BLaER1 (cell line): ENCODE measurements at regions not wholly inside any gene's neighbourhood (a gene's known extent, or its start where the extent isn't known, plus 50 kb on each side); places are given as distances from the start of the nearest gene placed in this dataset.
A peak's percentile ranks its signal among the peaks of the same experiment; 100 is the strongest.

Experiments
- H3K27ac ChIP-seq: shearing (Covaris generic); formaldehyde crosslinking; 2 replicates; pipeline ENCODE4 v1.8.1; 2022
- H3K27me3 ChIP-seq: shearing (Covaris generic); formaldehyde crosslinking; 2 replicates; pipeline ENCODE4 v1.8.1; 2022
- H3K36me3 ChIP-seq: shearing (Covaris generic); formaldehyde crosslinking; 2 replicates; pipeline ENCODE4 v1.8.1; 2022
- H3K4me1 ChIP-seq: shearing (Covaris generic); formaldehyde crosslinking; 2 replicates; pipeline ENCODE4 v1.8.1; 2022
- H3K4me2 ChIP-seq: shearing (Covaris generic); formaldehyde crosslinking; 2 replicates; pipeline ENCODE4 v1.8.1; 2022
- H3K4me3 ChIP-seq: shearing (Covaris generic); formaldehyde crosslinking; 2 replicates; pipeline ENCODE4 v1.8.1; 2022
- H3K9ac ChIP-seq: shearing (Covaris generic); formaldehyde crosslinking; 2 replicates; pipeline ENCODE4 v1.8.1; 2022
- H3K9me3 ChIP-seq: shearing (Covaris generic); formaldehyde crosslinking; 2 replicates; pipeline ENCODE4 v1.8.1; 2022
- H4K20me1 ChIP-seq: shearing (Covaris generic); formaldehyde crosslinking; 2 replicates; pipeline ENCODE4 v1.8.1; 2022
- Cebpa-rat ChIP-seq: shearing (Covaris generic); IDR thresholded peaks from 2 replicates; pipeline ENCODE4 v1.8.1; 2022

DNA sequence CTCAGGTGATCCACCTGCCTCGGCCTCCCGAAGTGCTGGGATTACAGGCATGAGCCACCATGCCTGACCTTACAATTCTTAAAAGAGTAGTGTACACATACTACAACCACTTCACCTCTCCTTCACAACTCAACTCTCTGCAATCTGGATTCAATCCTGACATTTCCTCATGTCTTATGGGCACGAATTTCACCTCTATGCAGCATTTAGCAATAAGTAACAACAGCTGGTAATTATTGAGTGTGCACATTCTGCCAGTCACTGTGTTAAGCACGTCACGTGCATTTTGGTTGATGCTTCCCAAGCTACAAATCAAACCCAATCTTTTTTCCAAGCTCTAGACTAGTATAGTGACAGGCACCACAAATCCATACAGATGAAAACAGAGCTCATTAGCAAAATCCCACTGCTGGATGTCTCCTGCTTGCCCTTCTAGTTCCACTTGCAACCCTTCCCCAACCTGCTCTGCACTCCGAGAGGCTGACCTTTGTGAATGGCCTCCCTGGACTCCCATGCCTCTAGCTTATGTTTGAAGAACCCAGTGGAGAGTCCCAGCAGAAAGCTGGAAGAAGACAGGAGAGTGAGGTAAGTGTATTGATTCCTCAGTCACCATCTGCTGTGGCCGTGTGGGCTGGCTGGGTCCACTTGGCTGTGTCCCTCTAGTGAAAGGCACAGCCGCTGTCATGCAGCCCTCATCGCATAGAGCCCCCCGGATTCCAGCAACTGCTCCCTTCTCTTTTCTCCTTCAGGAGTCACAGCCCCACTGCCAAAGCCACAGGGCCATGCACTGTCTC, 176.5 kb downstream of the MEX3B start:
- no peak overlapping the region for H3K27ac ChIP-seq
- no peaks in the 10 kb centered on the region for H3K27me3 ChIP-seq
- TF ChIP-seq Cebpa-rat = no peak
- no peaks in the 10 kb centered on the region for H3K9me3 ChIP-seq
- H4K20me1 ChIP-seq = no peaks in the 10 kb centered on the region
- H3K4me3 ChIP-seq = no peak overlapping the region
- no peak overlapping the region for H3K9ac ChIP-seq
- H3K4me2 ChIP-seq = no peak overlapping the region
- H3K4me1 ChIP-seq = peaks cover 20% of the 10 kb centered on the region
- H3K36me3 ChIP-seq = no peaks in the 10 kb centered on the region

DNA sequence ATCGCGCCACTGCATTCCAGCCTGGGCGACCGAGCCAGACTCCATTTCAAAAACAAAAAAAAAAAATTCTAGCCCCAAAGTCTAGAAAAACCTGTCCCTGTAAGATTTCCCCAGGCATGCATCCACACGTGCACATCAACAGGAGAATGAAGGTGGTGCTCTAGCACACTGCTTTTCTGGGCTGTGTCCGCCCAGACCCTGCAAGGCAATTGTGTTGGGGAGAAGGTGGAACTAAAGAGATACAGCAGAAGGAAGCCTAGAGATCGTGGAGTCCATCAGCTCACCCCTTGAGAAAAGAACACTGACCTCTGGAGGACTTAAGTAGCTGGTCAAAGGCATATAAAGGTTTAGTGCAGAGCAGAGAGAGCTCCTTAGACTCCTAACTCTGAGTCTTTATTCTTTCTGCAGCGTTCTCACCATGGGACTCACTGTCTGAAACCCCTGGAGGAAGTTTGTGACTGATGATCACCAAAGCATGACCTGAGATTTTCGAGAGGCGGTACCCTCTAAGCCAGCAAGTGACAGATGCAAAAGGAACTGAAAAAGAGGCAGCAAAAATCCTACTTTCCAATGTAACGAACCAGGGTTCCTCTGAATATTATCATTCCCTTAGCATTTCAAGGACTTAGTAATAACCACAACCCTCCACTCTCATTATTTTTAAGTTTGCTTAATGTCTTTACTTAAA, 179.8 kb downstream of the MEX3B start:
- peaks cover 20% of the 10 kb centered on the region for H3K4me1 ChIP-seq
- no peaks in the 10 kb centered on the region for H3K36me3 ChIP-seq
- H4K20me1 ChIP-seq = no peaks in the 10 kb centered on the region
- H3K4me3 ChIP-seq = no peak overlapping the region
- no peaks in the 10 kb centered on the region for H3K9me3 ChIP-seq
- peak overlapping the region; percentile 75 for H3K4me2 ChIP-seq
- TF ChIP-seq Cebpa-rat = no peak
- H3K27me3 ChIP-seq = no peaks in the 10 kb centered on the region
- H3K9ac ChIP-seq = no peak overlapping the region
- no peak overlapping the region for H3K27ac ChIP-seq

DNA sequence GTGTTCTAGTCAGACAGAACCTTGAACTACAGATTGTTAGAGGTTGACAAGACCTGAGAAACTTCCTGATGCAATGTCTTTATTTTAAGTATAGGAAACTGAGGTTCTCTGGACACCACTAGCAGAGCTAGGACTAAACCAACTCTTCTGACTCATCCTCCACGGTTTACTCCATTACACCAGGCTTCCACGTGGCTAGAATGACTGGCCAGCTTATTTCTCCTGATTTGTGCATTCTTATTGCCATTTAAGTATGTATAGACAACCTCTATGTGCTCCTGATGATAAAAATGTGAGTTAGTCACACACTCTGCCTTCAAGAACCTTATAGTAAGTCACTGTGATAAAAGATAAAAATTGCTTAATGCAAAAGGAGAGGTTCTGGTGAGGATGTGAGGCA, 182.7 kb downstream of the MEX3B start:
- Histone ChIP-seq H3K4me2 (no peak overlapping the region), H3K27ac (no peak overlapping the region), H3K36me3 (no peaks in the 10 kb centered on the region), H3K9ac (no peak overlapping the region), H3K27me3 (no peaks in the 10 kb centered on the region), H4K20me1 (no peaks in the 10 kb centered on the region), H3K4me3 (no peak overlapping the region), H3K4me1 (peaks cover 30% of the 10 kb centered on the region), H3K9me3 (no peaks in the 10 kb centered on the region)
- no peak for TF ChIP-seq Cebpa-rat

DNA sequence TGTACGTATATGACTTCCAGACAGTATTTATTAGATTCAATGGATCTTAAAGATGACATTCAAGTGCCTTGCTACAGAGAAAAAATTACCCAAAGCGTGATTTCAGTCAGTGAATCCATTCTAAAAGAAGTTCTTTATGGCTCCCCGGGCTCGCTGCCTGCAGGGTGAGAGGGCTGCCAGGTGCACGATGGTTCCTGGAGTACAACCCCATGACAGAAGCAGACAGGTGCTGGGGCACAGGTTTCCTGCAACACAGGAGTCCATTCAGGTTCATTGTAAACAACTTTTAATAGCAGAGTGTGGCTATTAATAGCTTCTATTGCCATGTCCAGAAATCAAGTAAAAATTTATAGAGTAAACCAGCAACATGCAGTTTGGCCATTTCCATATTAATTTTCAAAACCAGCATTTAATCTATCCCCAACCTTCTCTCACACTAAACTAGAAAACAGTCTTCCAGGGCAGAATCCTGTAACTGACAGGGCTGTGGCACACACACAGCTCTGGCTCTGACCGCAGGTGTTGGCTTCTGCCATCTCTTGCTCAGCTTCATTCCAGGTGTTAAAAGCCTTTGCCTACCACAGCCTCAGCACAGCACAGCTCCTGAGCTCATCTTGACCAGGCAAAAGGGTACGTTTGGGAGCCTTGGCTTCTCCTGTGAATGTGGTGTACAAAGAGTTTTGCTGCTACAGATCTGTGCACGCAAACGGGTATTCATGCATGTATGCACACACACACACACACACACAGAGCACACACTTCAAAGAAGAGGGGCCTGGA, 185.9 kb downstream of the MEX3B start:
- H3K4me1 ChIP-seq = peaks cover 9% of the 10 kb centered on the region
- H3K36me3 ChIP-seq = no peaks in the 10 kb centered on the region
- no peak overlapping the region for H3K9ac ChIP-seq
- no peak overlapping the region for H3K27ac ChIP-seq
- no peaks in the 10 kb centered on the region for H3K27me3 ChIP-seq
- H3K4me2 ChIP-seq = no peak overlapping the region
- no peak for TF ChIP-seq Cebpa-rat
- H3K9me3 ChIP-seq = no peaks in the 10 kb centered on the region
- H4K20me1 ChIP-seq = no peaks in the 10 kb centered on the region
- no peak overlapping the region for H3K4me3 ChIP-seq

DNA sequence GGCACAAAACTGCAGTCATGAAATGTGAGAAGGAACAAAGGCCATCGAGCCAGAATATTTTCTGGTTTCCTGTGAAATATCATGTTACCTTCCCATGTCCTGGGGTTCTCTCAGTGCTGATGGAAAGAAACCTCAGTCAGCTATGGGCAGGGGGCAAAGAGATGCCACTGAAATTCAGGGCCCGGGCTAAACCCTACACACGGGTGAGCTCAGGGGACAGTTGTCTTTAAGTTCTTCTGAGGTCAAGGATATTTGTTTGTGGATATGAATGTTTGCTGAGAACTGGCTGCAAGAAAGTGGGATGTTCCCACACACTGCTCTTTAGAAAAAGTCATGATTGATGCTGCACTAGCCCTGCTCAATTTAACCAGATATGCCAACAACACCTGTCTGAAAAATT, 187.2 kb downstream of the MEX3B start:
- Histone ChIP-seq H3K27ac (no peak overlapping the region), H3K4me2 (no peak overlapping the region)

DNA sequence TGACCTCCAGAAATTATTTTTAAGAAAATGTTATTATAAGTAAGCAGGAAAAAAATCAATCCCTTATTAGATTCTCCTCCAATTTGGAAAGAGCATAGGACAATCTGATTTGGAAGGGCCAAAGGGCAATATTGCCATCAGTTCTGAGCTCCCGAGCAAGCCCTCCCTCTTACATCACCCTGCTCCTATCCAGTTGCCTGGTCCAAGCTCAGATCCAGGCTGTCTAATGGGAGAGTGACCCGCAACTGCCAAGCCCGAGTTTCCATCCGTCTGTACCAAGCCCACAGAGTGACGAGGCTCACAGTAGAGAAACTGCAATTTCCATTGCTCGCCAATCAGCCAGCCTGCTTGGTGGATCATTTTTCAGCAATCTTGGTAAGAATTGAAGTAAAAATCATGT, 187.7 kb downstream of the MEX3B start:
- no peak overlapping the region for H3K4me3 ChIP-seq
- H3K9ac ChIP-seq = no peak overlapping the region
- H3K9me3 ChIP-seq = no peaks in the 10 kb centered on the region
- H3K4me1 ChIP-seq = peaks cover 9% of the 10 kb centered on the region
- no peak overlapping the region for H3K4me2 ChIP-seq
- no peak for TF ChIP-seq Cebpa-rat
- H3K27me3 ChIP-seq = no peaks in the 10 kb centered on the region
- H3K27ac ChIP-seq = no peak overlapping the region
- no peaks in the 10 kb centered on the region for H3K36me3 ChIP-seq
- H4K20me1 ChIP-seq = no peaks in the 10 kb centered on the region

More for the DNA sequence above, 187.2 kb downstream of the MEX3B start:
- Histone ChIP-seq H3K9ac (no peak overlapping the region), H3K36me3 (no peaks in the 10 kb centered on the region), H3K27me3 (no peaks in the 10 kb centered on the region), H3K4me3 (no peak overlapping the region), H3K4me1 (peaks cover 9% of the 10 kb centered on the region), H4K20me1 (no peaks in the 10 kb centered on the region), H3K9me3 (no peaks in the 10 kb centered on the region)
- TF ChIP-seq Cebpa-rat = no peak

DNA sequence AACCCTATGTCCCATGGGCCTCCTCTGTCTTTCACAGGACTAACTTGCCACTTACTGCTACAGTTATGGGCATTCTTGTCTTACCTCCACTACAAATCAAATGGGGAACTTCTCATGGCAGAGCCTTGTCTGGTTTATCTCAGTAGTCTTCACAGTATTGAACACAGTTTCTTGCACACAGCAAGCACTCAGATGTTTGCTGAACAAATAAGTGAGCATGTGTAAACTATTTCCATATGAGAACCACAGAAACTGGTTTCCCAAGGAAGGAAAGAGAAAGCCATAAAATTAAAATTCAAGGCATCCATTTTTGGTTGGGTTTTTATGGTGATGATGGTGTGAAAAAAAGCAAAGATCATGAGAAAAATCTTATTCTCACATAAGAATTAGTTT, 189.2 kb downstream of the MEX3B start:
- Histone ChIP-seq H3K27ac (no peak overlapping the region), H3K4me2 (no peak overlapping the region), H3K36me3 (no peaks in the 10 kb centered on the region), H3K9me3 (no peaks in the 10 kb centered on the region), H4K20me1 (no peaks in the 10 kb centered on the region), H3K4me1 (peaks cover 9% of the 10 kb centered on the region), H3K9ac (no peak overlapping the region), H3K27me3 (no peaks in the 10 kb centered on the region), H3K4me3 (no peak overlapping the region)
- no peak for TF ChIP-seq Cebpa-rat

DNA sequence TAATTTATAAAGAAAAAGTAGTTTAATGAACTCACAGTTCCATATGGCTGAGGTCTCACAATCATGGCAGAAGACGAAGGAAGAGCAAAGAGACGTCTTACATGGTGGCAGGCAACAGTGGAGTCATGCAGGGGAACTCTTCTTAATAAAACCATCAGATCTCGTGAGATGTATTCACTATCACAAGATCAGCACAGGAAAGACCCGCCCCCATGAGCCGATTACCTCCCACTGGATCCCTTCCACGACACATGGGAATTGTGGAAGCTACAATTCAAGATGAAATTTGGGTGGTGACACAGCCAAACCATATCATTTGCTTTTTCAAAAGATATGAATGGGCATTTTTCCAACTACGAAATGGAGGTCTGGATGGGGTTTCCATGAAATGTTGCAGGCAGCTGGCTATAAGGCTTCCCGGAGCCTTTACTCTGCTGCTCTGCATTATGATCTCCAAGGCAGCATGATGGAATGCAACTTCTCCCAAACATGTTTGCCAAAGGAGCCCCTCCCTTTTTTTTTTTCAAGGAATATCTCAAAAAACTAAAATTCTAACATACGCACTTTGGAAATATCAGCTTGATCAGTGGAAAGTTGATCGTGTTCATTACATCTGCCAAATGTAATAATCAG, 189.7 kb downstream of the MEX3B start:
- Histone ChIP-seq H3K4me3 (no peak overlapping the region), H3K36me3 (no peaks in the 10 kb centered on the region), H3K27me3 (no peaks in the 10 kb centered on the region), H3K9ac (no peak overlapping the region), H3K4me1 (peaks cover 9% of the 10 kb centered on the region), H3K27ac (no peak overlapping the region), H4K20me1 (no peaks in the 10 kb centered on the region), H3K9me3 (no peaks in the 10 kb centered on the region), H3K4me2 (no peak overlapping the region)
- no peak for TF ChIP-seq Cebpa-rat

DNA sequence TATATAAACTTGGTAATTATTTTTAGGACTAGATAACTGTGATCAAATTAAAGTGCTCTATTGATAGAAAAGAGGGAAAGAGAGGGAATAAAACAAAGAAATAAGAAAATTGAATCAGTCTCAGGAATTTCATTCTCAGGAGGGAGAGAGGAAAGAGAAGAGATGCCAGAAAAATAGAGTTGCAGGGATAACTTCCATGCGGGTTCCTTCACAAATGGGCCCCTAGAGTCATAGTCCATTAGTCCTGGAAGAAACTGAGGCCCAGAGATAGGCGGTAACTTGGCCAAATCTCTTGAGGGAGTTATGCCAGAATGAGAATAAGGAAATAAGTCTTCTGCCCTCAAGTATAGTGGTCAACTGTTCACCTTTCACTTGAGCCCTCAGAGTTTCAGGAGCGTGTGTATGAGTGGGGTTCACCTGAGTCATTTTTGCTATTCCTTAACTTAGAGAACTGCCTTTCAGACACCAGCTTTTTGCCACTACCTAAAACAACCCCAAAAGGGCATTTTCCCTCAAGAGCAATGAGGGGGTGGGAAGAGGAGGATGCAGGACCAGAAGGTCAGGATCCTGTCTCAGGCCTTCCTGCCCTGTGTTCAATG, 192.6 kb downstream of the MEX3B start:
- Histone ChIP-seq H3K27ac (no peak overlapping the region), H4K20me1 (no peaks in the 10 kb centered on the region), H3K9ac (no peak overlapping the region), H3K4me3 (no peak overlapping the region), H3K4me2 (no peak overlapping the region), H3K9me3 (no peaks in the 10 kb centered on the region), H3K36me3 (no peaks in the 10 kb centered on the region), H3K27me3 (no peaks in the 10 kb centered on the region), H3K4me1 (no peaks in the 10 kb centered on the region)
- no peak for TF ChIP-seq Cebpa-rat
